H9 (cell line): ENCODE measurements at regions not wholly inside any gene's neighbourhood (a gene's known extent, or its start where the extent isn't known, plus 50 kb on each side); places are given as distances from the start of the nearest gene placed in this dataset.
"Not testable (repeated sequence)": the region's sequence is repeated elsewhere in the genome, so short reads cannot be mapped to it uniquely, and the experiment has no call there.

Experiments
- DNase-seq: peaks from one replicate; pipeline ENCODE4 v3.0.0-alpha.2; 2017
- H2AFZ ChIP-seq: one replicate; pipeline ENCODE4 v1.6.1; 2013; ENCODE audit warnings: mild to moderate bottlenecking, low read length, control low read depth, moderate library complexity
- H2AK5ac ChIP-seq: 2 replicates; pipeline ENCODE4 v1.6.1; 2013; ENCODE audit warnings: low read length, control low read depth, mixed read lengths; ENCODE audit not compliant: insufficient read length
- H2BK120ac ChIP-seq: one replicate; pipeline ENCODE4 v1.6.1; 2013; ENCODE audit warnings: low read depth, mild to moderate bottlenecking, low read length, control low read depth, inconsistent platforms; ENCODE audit not compliant: poor library complexity, severe bottlenecking
- H2BK12ac ChIP-seq: 2 replicates; pipeline ENCODE4 v1.6.1; 2013; ENCODE audit warnings: low read length, control low read depth, mixed read lengths, low read depth; ENCODE audit not compliant: insufficient read length
- H2BK15ac ChIP-seq: 2 replicates; pipeline ENCODE4 v1.6.1; 2013; ENCODE audit warnings: low read depth, low read length, control low read depth
- H2BK20ac ChIP-seq: one replicate; pipeline ENCODE4 v1.6.1; 2013; ENCODE audit warnings: low read depth, mild to moderate bottlenecking, low read length, control low read depth, inconsistent platforms; ENCODE audit not compliant: poor library complexity, severe bottlenecking
- H2BK5ac ChIP-seq: 2 replicates; pipeline ENCODE4 v1.6.1; 2013; ENCODE audit warnings: low read length, control low read depth, mixed read lengths; ENCODE audit not compliant: insufficient read length
- H3K14ac ChIP-seq: 2 replicates; pipeline ENCODE4 v1.6.1; 2013; ENCODE audit warnings: low read length, control low read depth; ENCODE audit not compliant: insufficient read depth
- H3K18ac ChIP-seq: 2 replicates; pipeline ENCODE4 v1.6.1; 2013; ENCODE audit warnings: low read depth, mild to moderate bottlenecking, mixed read lengths, low read length, control low read depth; ENCODE audit not compliant: insufficient read length
- H3K23ac ChIP-seq: 2 replicates; pipeline ENCODE4 v1.6.1; 2013; ENCODE audit warnings: low read length, control low read depth, mixed read lengths, low read depth; ENCODE audit not compliant: insufficient read length
- H3K23me2 ChIP-seq: 2 replicates; pipeline ENCODE4 v1.6.1; 2013; ENCODE audit warnings: low read depth, mild to moderate bottlenecking, mixed read lengths, low read length, control low read depth; ENCODE audit not compliant: insufficient read length, poor library complexity, severe bottlenecking
- H3K27ac ChIP-seq: 2 replicates; pipeline ENCODE4 v1.5.1; 2013; ENCODE audit warnings: low read length, control low read depth, mixed read lengths, low read depth; ENCODE audit not compliant: insufficient read length
- H3K27me3 ChIP-seq: 2 replicates; pipeline ENCODE4 v1.6.1; 2013; ENCODE audit warnings: low read length, control low read depth, inconsistent platforms; ENCODE audit not compliant: insufficient read depth
- H3K4ac ChIP-seq: 2 replicates; pipeline ENCODE4 v1.6.1; 2013; ENCODE audit warnings: low read depth, mild to moderate bottlenecking, control low read depth, inconsistent platforms, low read length, moderate library complexity
- H3K4me1 ChIP-seq: 2 replicates; pipeline ENCODE4 v1.6.1; 2013; ENCODE audit warnings: low read length, control low read depth, inconsistent platforms; ENCODE audit not compliant: insufficient read depth
- H3K4me2 ChIP-seq: 2 replicates; pipeline ENCODE4 v1.6.1; 2013; ENCODE audit warnings: low read length, control low read depth, mixed read lengths; ENCODE audit not compliant: insufficient read length, insufficient read depth
- H3K56ac ChIP-seq: 2 replicates; pipeline ENCODE4 v1.6.1; 2013; ENCODE audit warnings: low read depth, mild to moderate bottlenecking, mixed read lengths, low read length, control low read depth; ENCODE audit not compliant: insufficient read length
- H3K79me1 ChIP-seq: 2 replicates; pipeline ENCODE4 v1.6.1; 2013; ENCODE audit warnings: low read depth, mild to moderate bottlenecking, moderate library complexity, low read length, control low read depth, inconsistent platforms; ENCODE audit not compliant: insufficient read depth, poor library complexity, severe bottlenecking
- H3K79me2 ChIP-seq: 2 replicates; pipeline ENCODE4 v1.6.1; 2013; ENCODE audit warnings: low read length, control low read depth, inconsistent platforms; ENCODE audit not compliant: insufficient read depth
- H3K9ac ChIP-seq: 2 replicates; pipeline ENCODE4 v1.6.1; 2013; ENCODE audit warnings: low read length, control low read depth, mixed read lengths; ENCODE audit not compliant: insufficient read length; ENCODE audit errors: extremely low read depth
- H3K9me3 ChIP-seq: one replicate; pipeline ENCODE4 v1.6.1; 2013; ENCODE audit warnings: low read depth, low read length, inconsistent platforms; ENCODE audit not compliant: control insufficient read depth
- H3T11ph ChIP-seq: one replicate; pipeline ENCODE4 v1.6.1; 2013; ENCODE audit warnings: mild to moderate bottlenecking, low read length, control low read depth, inconsistent platforms
- H4K20me1 ChIP-seq: one replicate; pipeline ENCODE4 v1.6.1; 2013; ENCODE audit not compliant: control insufficient read depth, insufficient read length, insufficient read depth
- H4K5ac ChIP-seq: 2 replicates; pipeline ENCODE4 v1.6.1; 2013; ENCODE audit warnings: low read depth, mild to moderate bottlenecking, mixed read lengths, low read length, control low read depth; ENCODE audit not compliant: insufficient read length
- H4K8ac ChIP-seq: replicated peaks from 2 replicates; pipeline ENCODE4 v1.6.1; 2013; ENCODE audit warnings: low read length, control low read depth, mixed read lengths, low read depth; ENCODE audit not compliant: insufficient read length
- H4K91ac ChIP-seq: 2 replicates; pipeline ENCODE4 v1.6.1; 2013; ENCODE audit warnings: low read depth, mild to moderate bottlenecking, moderate library complexity, mixed read lengths, low read length, control low read depth; ENCODE audit not compliant: insufficient read length
- H3K27ac Mint-ChIP-seq, 3 experiments: 2 replicates in 2 of 3; 3 replicates in 1 of 3; pipeline ENCODE4 v1.8.0; 2020 to 2021; ENCODE audit warnings: mixed read lengths in 3 of 3, mild to moderate bottlenecking in 1 of 3, moderate library complexity in 1 of 3
- H3K27me3 Mint-ChIP-seq: 2 replicates; pipeline ENCODE4 v1.8.0; 2021; ENCODE audit warnings: low read depth, mild to moderate bottlenecking, moderate library complexity, mixed read lengths
- H3K36me3 Mint-ChIP-seq, 3 experiments: 2 replicates in 2 of 3; 3 replicates in 1 of 3; pipeline ENCODE4 v1.8.0; 2020 to 2021; ENCODE audit warnings: low read depth in 3 of 3, mixed read lengths in 3 of 3; ENCODE audit not compliant: insufficient read depth in 1 of 3
- H3K4me1 Mint-ChIP-seq, 2 experiments: 2 replicates each; pipeline ENCODE4 v1.8.0; 2020; ENCODE audit warnings: mixed read lengths in 2 of 2
- H3K4me3 Mint-ChIP-seq, 2 experiments: 2 replicates in 1 of 2; 3 replicates in 1 of 2; pipeline ENCODE4 v1.8.0; 2020 to 2021; ENCODE audit warnings: mild to moderate bottlenecking in 2 of 2, mixed read lengths in 2 of 2, moderate library complexity in 1 of 2
- H3K9me3 Mint-ChIP-seq, 2 experiments: 2 replicates in 1 of 2; 3 replicates in 1 of 2; pipeline ENCODE4 v1.8.0; 2020; ENCODE audit warnings: mild to moderate bottlenecking in 2 of 2, mixed read lengths in 2 of 2, moderate library complexity in 1 of 2
- WGBS: extraction: QIAGEN DNeasy Blood & Tissue Kit; methylation state at CpG from one replicate; pipeline ENCODE4 v1.1.7; 2013; ENCODE audit warnings: missing lambda C conversion rate, low lambda C conversion rate, mixed read lengths; ENCODE audit not compliant: insufficient read length; ENCODE audit errors: extremely low coverage; 5-methylcytosine and 5-hydroxymethylcytosine counted together

DNA sequence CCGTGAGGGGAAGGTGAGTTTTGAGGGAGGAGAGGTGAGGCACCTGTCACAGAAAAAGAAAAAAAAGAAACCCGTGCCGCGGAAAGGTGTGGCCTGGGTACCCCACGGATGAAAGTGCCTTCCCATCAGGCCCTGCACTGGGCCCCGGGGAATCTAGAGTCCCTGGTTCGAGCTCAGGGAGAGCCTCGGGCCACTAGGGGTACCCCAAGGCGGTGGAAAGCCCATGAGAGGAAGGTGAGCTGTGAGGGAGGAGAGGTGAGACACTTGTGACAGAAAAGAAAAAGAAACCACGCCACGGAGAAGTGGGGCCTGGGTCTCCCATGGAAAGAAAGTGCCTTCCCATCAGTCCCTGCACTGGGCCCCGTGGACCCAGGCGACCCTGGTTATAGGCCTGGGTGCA is 3359.9 kb upstream of the OR11H1 start:
- H3K4me2 ChIP-seq, H3K79me2 ChIP-seq: not testable (repeated sequence)
- no CpG with 5 or more reads among the region's 13 CpGs for WGBS

GRCh38 chr22:12192117-12192516 is 3335.9 kb upstream of the OR11H1 start:
- H3K9me3 Mint-ChIP-seq = peaks cover 45 to 47% of the 10 kb centered on the region in 2 experiments
- not testable (repeated sequence) for H3K18ac ChIP-seq, H2BK12ac ChIP-seq, H3K56ac ChIP-seq, H3K79me2 ChIP-seq, H3K23ac ChIP-seq, H3K27ac ChIP-seq, H2BK120ac ChIP-seq, H3K27me3 Mint-ChIP-seq, H2BK20ac ChIP-seq, H4K8ac ChIP-seq, H3K4ac ChIP-seq, H2AK5ac ChIP-seq, H2BK5ac ChIP-seq, H2BK15ac ChIP-seq, H3K4me1 ChIP-seq, H4K5ac ChIP-seq, H3K79me1 ChIP-seq, H3K27me3 ChIP-seq, H3K14ac ChIP-seq, H3K27ac Mint-ChIP-seq, H3K4me1 Mint-ChIP-seq, H3K23me2 ChIP-seq, H3K4me2 ChIP-seq, H4K91ac ChIP-seq, H3K4me3 Mint-ChIP-seq, H4K20me1 ChIP-seq, H3T11ph ChIP-seq, DNase-seq, H2AFZ ChIP-seq, H3K9ac ChIP-seq
- H3K9me3 ChIP-seq = peaks cover 15% of the 10 kb centered on the region
- H3K36me3 Mint-ChIP-seq = peaks cover 2 to 17% (median 4%) of the 10 kb centered on the region in 3 experiments; a peak in 4 of 7 replicates
- WGBS = no CpG with 5 or more reads among the region's 6 CpGs

More for the DNA sequence above, 3359.9 kb upstream of the OR11H1 start:
- H4K8ac ChIP-seq, H2BK12ac ChIP-seq, H3T11ph ChIP-seq, H3K14ac ChIP-seq, H2AFZ ChIP-seq, H3K36me3 Mint-ChIP-seq, H3K18ac ChIP-seq, H3K4me1 Mint-ChIP-seq, H4K91ac ChIP-seq, H3K4me3 Mint-ChIP-seq, H4K5ac ChIP-seq, H3K27ac ChIP-seq, H3K4me1 ChIP-seq, H3K9ac ChIP-seq, H2BK20ac ChIP-seq, H3K4ac ChIP-seq, H2BK5ac ChIP-seq, H3K27me3 Mint-ChIP-seq, H3K79me1 ChIP-seq, DNase-seq, H3K23me2 ChIP-seq, H2BK120ac ChIP-seq, H3K27ac Mint-ChIP-seq, H3K27me3 ChIP-seq, H3K9me3 ChIP-seq, H2BK15ac ChIP-seq, H4K20me1 ChIP-seq, H3K23ac ChIP-seq, H3K56ac ChIP-seq, H2AK5ac ChIP-seq: not testable (repeated sequence)
- peaks cover 24 to 28% of the 10 kb centered on the region in 2 experiments for H3K9me3 Mint-ChIP-seq
